MM.1S (cell line): ENCODE measurements at regions not wholly inside any gene's neighbourhood (a gene's known extent, or its start where the extent isn't known, plus 50 kb on each side); places are given as distances from the start of the nearest gene placed in this dataset.

Experiments
- DNase-seq: peaks from one replicate; pipeline ENCODE4 v3.0.0-alpha.2; 2015
- H2AFZ ChIP-seq: fragments of 300-600 bp; sonication (generic); 2 replicates; pipeline ENCODE4 v1.6.0; 2016; ENCODE audit warnings: antibody characterized with exemption, low read length
- H3F3A ChIP-seq: fragments of 300-600 bp; sonication (generic); 2 replicates; pipeline ENCODE4 v1.6.1; 2016; ENCODE audit warnings: mild to moderate bottlenecking, antibody characterized with exemption, low read length, moderate library complexity, mixed read lengths; ENCODE audit not compliant: insufficient read depth
- H3K27ac ChIP-seq: fragments of 300-600 bp; sonication (generic); 2 replicates; pipeline ENCODE4 v1.5.1; 2016; ENCODE audit warnings: mild to moderate bottlenecking, low read length
- H3K27me3 ChIP-seq: fragments of 300-600 bp; sonication (generic); replicated peaks from 2 replicates; pipeline ENCODE4 v1.6.0; 2016; ENCODE audit warnings: low read length; ENCODE audit not compliant: insufficient read depth
- H3K36me3 ChIP-seq: fragments of 300-600 bp; sonication (generic); replicated peaks from 2 replicates; pipeline ENCODE4 v1.6.1; 2016; ENCODE audit warnings: mild to moderate bottlenecking, low read length, mixed read lengths; ENCODE audit not compliant: insufficient read depth
- H3K4me1 ChIP-seq: fragments of 300-600 bp; sonication (generic); 2 replicates; pipeline ENCODE4 v1.6.1; 2016; ENCODE audit warnings: low read length, mixed read lengths
- H3K4me2 ChIP-seq: fragments of 300-600 bp; sonication (generic); 2 replicates; pipeline ENCODE4 v1.6.0; 2016; ENCODE audit warnings: low read depth, low read length
- H3K4me3 ChIP-seq: fragments of 300-600 bp; sonication (generic); 2 replicates; pipeline ENCODE4 v1.5.1; 2016; ENCODE audit warnings: low read length, mixed read lengths
- H3K79me2 ChIP-seq: fragments of 300-600 bp; sonication (generic); 2 replicates; pipeline ENCODE4 v1.6.1; 2016; ENCODE audit warnings: mixed run types, low read length, mixed read lengths
- H3K9ac ChIP-seq: fragments of 300-600 bp; sonication (generic); 2 replicates; pipeline ENCODE4 v1.6.1; 2016; ENCODE audit warnings: low read length, mixed read lengths
- H3K9me2 ChIP-seq: fragments of 300-600 bp; sonication (generic); replicated peaks from 2 replicates; pipeline ENCODE4 v1.6.1; 2016; ENCODE audit warnings: mild to moderate bottlenecking, low read length, mixed read lengths; ENCODE audit not compliant: insufficient read depth
- H3K9me3 ChIP-seq: fragments of 300-600 bp; sonication (generic); replicated peaks from 2 replicates; pipeline ENCODE4 v1.6.1; 2016; ENCODE audit warnings: mild to moderate bottlenecking, low read length, mixed read lengths; ENCODE audit not compliant: insufficient read depth
- H4K20me1 ChIP-seq: fragments of 300-600 bp; sonication (generic); 2 replicates; pipeline ENCODE4 v1.6.1; 2016; ENCODE audit warnings: mild to moderate bottlenecking, low read length, moderate library complexity, mixed read lengths; ENCODE audit not compliant: insufficient read depth
- CTCF ChIP-seq: fragments of 300-600 bp; sonication (generic); IDR thresholded peaks from 2 replicates; pipeline ENCODE4 v1.5.1; 2016; ENCODE audit warnings: antibody characterized with exemption, low read length, mixed read lengths
- EZH2 ChIP-seq: fragments of 300-600 bp; sonication (generic); optimal IDR thresholded peaks from 2 replicates; pipeline ENCODE3; 2017; ENCODE audit warnings: low read depth, mild to moderate bottlenecking, antibody characterized with exemption, low read length, mixed read lengths
- EZH2phosphoT487 ChIP-seq: fragments of 300-600 bp; sonication (generic); IDR thresholded peaks from 2 replicates; pipeline ENCODE4 v1.6.1; 2018; ENCODE audit warnings: antibody characterized with exemption, low read length

GRCh38 chr10:3419719-3420495, 247.3 kb upstream of the PITRM1 start:
- DNase-seq: no peak
- H3K9ac ChIP-seq: no peak overlapping the region
- no peaks in the 10 kb centered on the region for H4K20me1 ChIP-seq
- H3K9me2 ChIP-seq: no peaks in the 10 kb centered on the region
- no peak overlapping the region for H3K27ac ChIP-seq
- H3K4me1 ChIP-seq: no peaks in the 10 kb centered on the region
- no peaks in the 10 kb centered on the region for H3K9me3 ChIP-seq
- H2AFZ ChIP-seq: no peak overlapping the region
- no peak for TF ChIP-seq CTCF
- no peak for TF ChIP-seq EZH2phosphoT487
- TF ChIP-seq EZH2: no peak
- no peaks in the 10 kb centered on the region for H3F3A ChIP-seq
- no peaks in the 10 kb centered on the region for H3K36me3 ChIP-seq
- no peak overlapping the region for H3K4me2 ChIP-seq
- H3K4me3 ChIP-seq: no peak overlapping the region
- H3K79me2 ChIP-seq: no peaks in the 10 kb centered on the region
- no peaks in the 10 kb centered on the region for H3K27me3 ChIP-seq

- H2AFZ ChIP-seq: no peak overlapping the region
- H3K4me2 ChIP-seq: no peak overlapping the region
- H3K9me2 ChIP-seq: no peaks in the 10 kb centered on the region
- H3K36me3 ChIP-seq: no peaks in the 10 kb centered on the region
- H3K9me3 ChIP-seq: no peaks in the 10 kb centered on the region
- H3K4me3 ChIP-seq: no peak overlapping the region
- no peaks in the 10 kb centered on the region for H4K20me1 ChIP-seq
- no peaks in the 10 kb centered on the region for H3K4me1 ChIP-seq
- TF ChIP-seq EZH2: no peak
- TF ChIP-seq CTCF: no peak
- TF ChIP-seq EZH2phosphoT487: no peak
- H3K79me2 ChIP-seq: no peaks in the 10 kb centered on the region
- no peak for DNase-seq
- no peak overlapping the region for H3K27ac ChIP-seq
- H3F3A ChIP-seq: no peaks in the 10 kb centered on the region
- H3K27me3 ChIP-seq: no peaks in the 10 kb centered on the region
- no peak overlapping the region for H3K9ac ChIP-seq
These were observed 246.3 kb upstream of the PITRM1 start for GRCh38 chr10:3418926-3419325.

- Histone ChIP-seq H2AFZ (no peak overlapping the region), H3K27me3 (no peaks in the 10 kb centered on the region), H3K36me3 (no peaks in the 10 kb centered on the region), H3K4me2 (no peak overlapping the region), H3K9ac (no peak overlapping the region), H3F3A (no peaks in the 10 kb centered on the region), H3K9me3 (no peaks in the 10 kb centered on the region), H3K79me2 (no peaks in the 10 kb centered on the region), H3K4me3 (no peak overlapping the region), H3K27ac (no peak overlapping the region), H3K4me1 (no peaks in the 10 kb centered on the region), H3K9me2 (no peaks in the 10 kb centered on the region), H4K20me1 (no peaks in the 10 kb centered on the region)
- TF ChIP-seq EZH2 (no peak), EZH2phosphoT487 (no peak), CTCF (no peak)
- DNase-seq: no peak
These were observed 245.6 kb upstream of the PITRM1 start for GRCh38 chr10:3418041-3418754.
